Bronchial epithelial cell (primary cell): ENCODE measurements at regions not wholly inside any gene's neighbourhood (a gene's known extent, or its start where the extent isn't known, plus 50 kb on each side); places are given as distances from the start of the nearest gene placed in this dataset.
A peak's percentile ranks its signal among the peaks of the same experiment; 100 is the strongest.

Source experiments
- DNase-seq: peaks from one replicate; pipeline ENCODE4 v3.0.0-alpha.2; 2010; ENCODE audit warnings: low read depth
- FAIRE-seq: peaks from 2 replicates; lab custom pipeline; 2011; peaks lifted over from hg19 to GRCh38; lab: Jason Lieb, UNC
- H3K27me3 ChIP-seq: 2 replicates; pipeline ENCODE4 v1.5.1; 2011; ENCODE audit warnings: low read length; ENCODE audit not compliant: control insufficient read depth, insufficient read depth
- H3K36me3 ChIP-seq: 2 replicates; pipeline ENCODE4 v1.5.1; 2011; ENCODE audit warnings: low read length; ENCODE audit not compliant: control insufficient read depth, insufficient read depth
- H3K4me3 ChIP-seq: 2 replicates; pipeline ENCODE4 v1.5.1; 2011; ENCODE audit warnings: mild to moderate bottlenecking, low read depth, low read length, control low read depth
- TF ChIP-seq, protein P1 (sequence below): IDR thresholded peaks from 2 replicates; pipeline ENCODE4 v1.5.1; 2011; ENCODE audit warnings: mild to moderate bottlenecking, moderate library complexity, low read length, control low read depth, inconsistent platforms; ENCODE audit not compliant: insufficient read depth, severe bottlenecking

DNA sequence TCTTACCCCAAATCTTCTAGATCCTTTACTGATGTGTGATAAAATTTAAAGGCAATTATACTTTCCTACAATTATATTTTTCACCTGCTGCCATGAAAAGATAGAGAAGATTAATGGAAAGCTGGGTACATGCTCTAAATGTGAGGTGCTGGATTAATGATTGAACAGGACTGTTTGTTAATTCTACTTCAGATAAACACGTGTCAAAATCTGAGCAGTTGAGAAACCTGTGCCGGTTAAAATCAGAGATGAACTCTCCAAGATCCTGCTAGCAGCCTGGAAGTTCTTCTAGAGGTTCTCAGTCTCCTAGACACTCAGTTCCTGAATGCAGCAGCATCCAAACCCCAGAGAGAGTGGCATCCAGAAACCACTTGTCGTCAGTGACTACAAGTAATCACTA lies 69.2 kb downstream of the INHBA start:
- H3K27me3 ChIP-seq: no peaks in the 10 kb centered on the region
- FAIRE-seq: no peak
- TF ChIP-seq, protein P1, sequence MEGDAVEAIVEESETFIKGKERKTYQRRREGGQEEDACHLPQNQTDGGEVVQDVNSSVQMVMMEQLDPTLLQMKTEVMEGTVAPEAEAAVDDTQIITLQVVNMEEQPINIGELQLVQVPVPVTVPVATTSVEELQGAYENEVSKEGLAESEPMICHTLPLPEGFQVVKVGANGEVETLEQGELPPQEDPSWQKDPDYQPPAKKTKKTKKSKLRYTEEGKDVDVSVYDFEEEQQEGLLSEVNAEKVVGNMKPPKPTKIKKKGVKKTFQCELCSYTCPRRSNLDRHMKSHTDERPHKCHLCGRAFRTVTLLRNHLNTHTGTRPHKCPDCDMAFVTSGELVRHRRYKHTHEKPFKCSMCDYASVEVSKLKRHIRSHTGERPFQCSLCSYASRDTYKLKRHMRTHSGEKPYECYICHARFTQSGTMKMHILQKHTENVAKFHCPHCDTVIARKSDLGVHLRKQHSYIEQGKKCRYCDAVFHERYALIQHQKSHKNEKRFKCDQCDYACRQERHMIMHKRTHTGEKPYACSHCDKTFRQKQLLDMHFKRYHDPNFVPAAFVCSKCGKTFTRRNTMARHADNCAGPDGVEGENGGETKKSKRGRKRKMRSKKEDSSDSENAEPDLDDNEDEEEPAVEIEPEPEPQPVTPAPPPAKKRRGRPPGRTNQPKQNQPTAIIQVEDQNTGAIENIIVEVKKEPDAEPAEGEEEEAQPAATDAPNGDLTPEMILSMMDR: no peak
- H3K4me3 ChIP-seq: no peak overlapping the region
- H3K36me3 ChIP-seq: no peaks in the 10 kb centered on the region
- no peak for DNase-seq

- TF ChIP-seq, protein P1: no peak
- FAIRE-seq (no peak), DNase-seq (no peak)
- H3K4me3 ChIP-seq: no peak overlapping the region
- no peaks in the 10 kb centered on the region for H3K36me3 ChIP-seq
- no peaks in the 10 kb centered on the region for H3K27me3 ChIP-seq
Observed at GRCh38 chr7:41630741-41631140, 72.1 kb downstream of the INHBA start.

- no peak for DNase-seq
- no peak for FAIRE-seq
- TF ChIP-seq, protein P1: no peak
- no peak overlapping the region for H3K4me3 ChIP-seq
- no peaks in the 10 kb centered on the region for H3K27me3 ChIP-seq
- H3K36me3 ChIP-seq: no peaks in the 10 kb centered on the region
Observed at GRCh38 chr7:41629711-41630111, 73.2 kb downstream of the INHBA start.

GRCh38 chr7:41628901-41629300 lies 74.0 kb downstream of the INHBA start:
- TF ChIP-seq, protein P1: no peak
- DNase-seq: peak; percentile 67
- Histone ChIP-seq H3K27me3 (no peaks in the 10 kb centered on the region), H3K36me3 (no peaks in the 10 kb centered on the region), H3K4me3 (no peak overlapping the region)
- no peak for FAIRE-seq

- H3K36me3 ChIP-seq: no peaks in the 10 kb centered on the region
- DNase-seq (no peak), FAIRE-seq (no peak)
- no peaks in the 10 kb centered on the region for H3K27me3 ChIP-seq
- no peak overlapping the region for H3K4me3 ChIP-seq
- TF ChIP-seq, protein P1: no peak
Observed at GRCh38 chr7:41627645-41628298, 75.1 kb downstream of the INHBA start.

DNA sequence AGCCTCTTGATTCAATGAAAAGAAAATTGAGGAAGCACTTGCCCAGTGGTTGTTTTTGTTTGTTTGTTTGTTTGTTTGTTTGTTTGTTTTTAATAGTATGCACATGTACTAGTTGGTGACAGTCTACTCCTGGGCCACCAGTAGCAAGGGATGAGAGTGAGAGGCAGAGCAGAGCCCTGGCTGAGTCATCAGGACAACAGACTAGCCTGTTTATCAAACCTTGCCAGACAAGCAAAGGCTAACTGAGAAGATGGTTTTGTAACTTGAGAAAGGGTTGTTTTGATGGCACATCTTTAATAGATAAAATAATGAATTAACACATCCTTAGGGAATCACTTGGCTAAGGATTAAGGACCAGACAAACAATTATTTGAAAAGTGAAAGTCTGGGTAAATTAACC lies 78.1 kb downstream of the INHBA start:
- FAIRE-seq: no peak
- no peaks in the 10 kb centered on the region for H3K27me3 ChIP-seq
- H3K4me3 ChIP-seq: no peak overlapping the region
- H3K36me3 ChIP-seq: no peaks in the 10 kb centered on the region
- peak; percentile 41 for DNase-seq
- TF ChIP-seq, protein P1: no peak
